MCF 10A (cell line): ENCODE measurements at regions not wholly inside any gene's neighbourhood (a gene's known extent, or its start where the extent isn't known, plus 50 kb on each side); places are given as distances from the start of the nearest gene placed in this dataset.

Experiments
- BruUV-seq: library from RNA; stranded (reverse); fragments of 400-500 nt; replicated peaks from 2 replicates; lab custom pipeline; 2021; lab: Mats Ljungman, UMichigan
- CTCF ChIA-PET: fragments of 300-600 bp; sonication (Branson Sonifier 250); formaldehyde crosslinking; extraction: SDS; loops from one replicate; lab custom pipeline; 2021; ENCODE audit warnings: antibody characterized with exemption, inconsistent platforms; lab: Yijun Ruan, JAX
- POLR2A ChIA-PET: fragments of 300-600, 350-650 bp; sonication (Branson Sonifier 250); formaldehyde crosslinking; extraction: SDS; loops from one replicate; lab custom pipeline; 2020; ENCODE audit warnings: antibody characterized with exemption, inconsistent platforms; lab: Yijun Ruan, JAX
- DNase-seq: peaks from one replicate; pipeline ENCODE4 v3.0.0-alpha.2; 2018; ENCODE audit not compliant: unreplicated experiment
- H3K27ac Mint-ChIP-seq: one replicate; pipeline ENCODE4 v1.8.0; 2022; ENCODE audit warnings: mild to moderate bottlenecking, low read depth, mixed read lengths; ENCODE audit not compliant: unreplicated experiment
- H3K27me3 Mint-ChIP-seq: one replicate; pipeline ENCODE4 v1.8.0; 2022; ENCODE audit warnings: mixed read lengths; ENCODE audit not compliant: insufficient read depth, unreplicated experiment
- H3K36me3 Mint-ChIP-seq: one replicate; pipeline ENCODE4 v1.8.0; 2022; ENCODE audit warnings: mild to moderate bottlenecking, moderate library complexity, mixed read lengths; ENCODE audit not compliant: insufficient read depth, unreplicated experiment
- H3K4me1 Mint-ChIP-seq: one replicate; pipeline ENCODE4 v1.8.0; 2022; ENCODE audit warnings: mixed read lengths; ENCODE audit not compliant: insufficient read depth, unreplicated experiment
- H3K4me3 Mint-ChIP-seq: one replicate; pipeline ENCODE4 v1.8.0; 2022; ENCODE audit warnings: mild to moderate bottlenecking, moderate library complexity, mixed read lengths; ENCODE audit not compliant: unreplicated experiment
- H3K9me3 Mint-ChIP-seq: one replicate; pipeline ENCODE4 v1.8.0; 2022; ENCODE audit warnings: mixed read lengths; ENCODE audit not compliant: unreplicated experiment
- intact Hi-C: fragments of 100-400 bp; cut with micrococcal nuclease; formaldehyde crosslinking; loops from 2 replicates; pipeline ENCODE4 v1.14.1; 2022
- TF ChIP-seq, protein P1 (sequence below): fragments of 200-600 bp; IDR thresholded peaks from one replicate; pipeline ENCODE4 v1.8.0; 2022; ENCODE audit warnings: antibody characterized with exemption, mild to moderate bottlenecking; ENCODE audit not compliant: unreplicated experiment

DNA sequence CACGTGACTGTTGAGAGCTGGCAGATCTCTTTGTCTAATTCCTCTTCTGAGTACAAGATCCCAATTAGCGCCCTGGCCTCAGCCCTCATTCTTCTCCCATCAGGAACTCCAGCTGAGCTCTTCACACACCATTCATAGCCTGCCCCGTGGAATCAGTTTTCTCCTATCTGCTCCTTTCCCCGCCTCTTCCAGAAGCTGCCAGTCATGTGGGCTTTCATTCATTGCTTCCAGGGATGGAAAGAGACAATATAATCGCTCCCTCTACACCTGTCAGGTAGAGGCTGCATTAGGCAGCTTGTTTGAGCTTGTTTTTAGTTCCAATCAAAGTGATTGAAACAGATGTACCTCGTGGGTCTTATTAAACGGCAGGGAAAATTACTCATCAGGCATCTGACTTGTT is 515.8 kb downstream of the TYW1 start:
- TF ChIP-seq, protein P1, sequence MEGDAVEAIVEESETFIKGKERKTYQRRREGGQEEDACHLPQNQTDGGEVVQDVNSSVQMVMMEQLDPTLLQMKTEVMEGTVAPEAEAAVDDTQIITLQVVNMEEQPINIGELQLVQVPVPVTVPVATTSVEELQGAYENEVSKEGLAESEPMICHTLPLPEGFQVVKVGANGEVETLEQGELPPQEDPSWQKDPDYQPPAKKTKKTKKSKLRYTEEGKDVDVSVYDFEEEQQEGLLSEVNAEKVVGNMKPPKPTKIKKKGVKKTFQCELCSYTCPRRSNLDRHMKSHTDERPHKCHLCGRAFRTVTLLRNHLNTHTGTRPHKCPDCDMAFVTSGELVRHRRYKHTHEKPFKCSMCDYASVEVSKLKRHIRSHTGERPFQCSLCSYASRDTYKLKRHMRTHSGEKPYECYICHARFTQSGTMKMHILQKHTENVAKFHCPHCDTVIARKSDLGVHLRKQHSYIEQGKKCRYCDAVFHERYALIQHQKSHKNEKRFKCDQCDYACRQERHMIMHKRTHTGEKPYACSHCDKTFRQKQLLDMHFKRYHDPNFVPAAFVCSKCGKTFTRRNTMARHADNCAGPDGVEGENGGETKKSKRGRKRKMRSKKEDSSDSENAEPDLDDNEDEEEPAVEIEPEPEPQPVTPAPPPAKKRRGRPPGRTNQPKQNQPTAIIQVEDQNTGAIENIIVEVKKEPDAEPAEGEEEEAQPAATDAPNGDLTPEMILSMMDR, result no peak
- Mint-ChIP-seq H3K9me3 (peaks cover 31% of the 10 kb centered on the region), H3K4me3 (no peak overlapping the region), H3K27ac (no peak overlapping the region), H3K36me3 (peaks cover 10% of the 10 kb centered on the region), H3K27me3 (no peaks in the 10 kb centered on the region), H3K4me1 (no peaks in the 10 kb centered on the region)
- POLR2A ChIA-PET, result no interaction called here
- intact Hi-C loops, result no loop called here
- CTCF ChIA-PET, result no interaction called here
- no TSS peak for BruUV-seq
- no peak for DNase-seq

- intact Hi-C loops, result no loop called here
- H3K4me1 Mint-ChIP-seq, result no peaks in the 10 kb centered on the region
- ChIA-PET CTCF (no interaction called here), POLR2A (no interaction called here)
- no peak overlapping the region for H3K4me3 Mint-ChIP-seq
- no peak overlapping the region for H3K27ac Mint-ChIP-seq
- no TSS peak for BruUV-seq
- peaks cover 8% of the 10 kb centered on the region for H3K9me3 Mint-ChIP-seq
- TF ChIP-seq, protein P1, result no peak
- no peaks in the 10 kb centered on the region for H3K36me3 Mint-ChIP-seq
- DNase-seq, result no peak
- no peaks in the 10 kb centered on the region for H3K27me3 Mint-ChIP-seq
These were observed 521.9 kb downstream of the TYW1 start for GRCh38 chr7:67518580-67518979.

- TF ChIP-seq, protein P1, result no peak
- CTCF ChIA-PET, result no interaction called here
- BruUV-seq, result no TSS peak
- POLR2A ChIA-PET, result no interaction called here
- DNase-seq, result no peak
- no peak overlapping the region for H3K4me3 Mint-ChIP-seq
- no peaks in the 10 kb centered on the region for H3K36me3 Mint-ChIP-seq
- H3K9me3 Mint-ChIP-seq, result peaks cover 8% of the 10 kb centered on the region
- H3K4me1 Mint-ChIP-seq, result no peaks in the 10 kb centered on the region
- intact Hi-C loops, result no loop called here
- no peaks in the 10 kb centered on the region for H3K27me3 Mint-ChIP-seq
- no peak overlapping the region for H3K27ac Mint-ChIP-seq
These were observed 522.5 kb downstream of the TYW1 start for GRCh38 chr7:67519171-67519570.

DNA sequence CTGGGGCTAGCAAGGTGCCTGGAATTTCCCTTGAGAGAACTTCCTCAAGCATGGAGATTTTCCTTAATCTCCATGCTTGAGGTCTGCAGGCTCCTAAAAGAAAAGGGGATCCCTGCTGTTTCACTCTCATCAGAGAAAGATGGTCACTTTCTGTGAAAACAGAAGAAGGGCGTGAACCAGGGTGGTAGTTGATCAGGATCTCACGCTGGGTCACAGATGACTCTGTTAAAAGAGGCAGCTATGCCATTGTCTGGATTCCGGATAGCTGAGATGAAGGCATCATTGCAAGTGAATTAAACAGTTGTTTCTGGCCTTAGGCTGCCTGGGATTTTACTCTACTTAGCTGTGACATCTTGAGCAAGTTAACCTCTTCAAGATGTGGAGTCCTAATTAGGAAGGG is 525.9 kb downstream of the TYW1 start:
- peaks cover 18% of the 10 kb centered on the region for H3K9me3 Mint-ChIP-seq
- no peak for DNase-seq
- H3K27ac Mint-ChIP-seq, result no peak overlapping the region
- TF ChIP-seq, protein P1, result no peak
- ChIA-PET CTCF (interaction anchor here (0.6 to 1.0 kb wide), 4 partner anchors 11 to 684 kb away, joined by 3 to 5 read pairs (median 3); no protein-coding TSS in a partner anchor), POLR2A (no interaction called here)
- no TSS peak for BruUV-seq
- H3K4me3 Mint-ChIP-seq, result no peak overlapping the region
- no peaks in the 10 kb centered on the region for H3K4me1 Mint-ChIP-seq
- no peaks in the 10 kb centered on the region for H3K36me3 Mint-ChIP-seq
- no peaks in the 10 kb centered on the region for H3K27me3 Mint-ChIP-seq
- intact Hi-C loops, result no loop called here
